HFF-Myc (cell line): ENCODE measurements at regions not wholly inside any gene's neighbourhood (a gene's known extent, or its start where the extent isn't known, plus 50 kb on each side); places are given as distances from the start of the nearest gene placed in this dataset.

Experiments used
- DNase-seq: peaks from one replicate; pipeline ENCODE4 v3.0.0-alpha.2; 2011; ENCODE audit warnings: low read depth; ENCODE audit errors: extremely low read depth
- H3K4me3 ChIP-seq: replicated peaks from 2 replicates; pipeline ENCODE4 v1.5.1; 2011; ENCODE audit warnings: low read depth, mild to moderate bottlenecking, control low read depth, low read length
- CTCF ChIP-seq: IDR thresholded peaks from 2 replicates; pipeline ENCODE4 v1.5.1; 2012; ENCODE audit warnings: mild to moderate bottlenecking, low read depth, low read length, control low read depth; ENCODE audit errors: missing control alignments

- H3K4me3 ChIP-seq = no peak overlapping the region
- no peak for TF ChIP-seq CTCF
- DNase-seq = no peak
Measured at GRCh38 chr3:176412771-176413170, 784.5 kb downstream of the TBL1XR1 start.

GRCh38 chr3:176403531-176403930, 793.8 kb downstream of the TBL1XR1 start:
- no peak for DNase-seq
- no peak for TF ChIP-seq CTCF
- H3K4me3 ChIP-seq = no peak overlapping the region

- TF ChIP-seq CTCF = no peak
- DNase-seq = no peak
- no peak overlapping the region for H3K4me3 ChIP-seq
Measured at GRCh38 chr3:176401211-176401610, 796.1 kb downstream of the TBL1XR1 start.

GRCh38 chr3:176399193-176399592, 798.1 kb downstream of the TBL1XR1 start:
- no peak for DNase-seq
- no peak for TF ChIP-seq CTCF
- no peak overlapping the region for H3K4me3 ChIP-seq

- no peak for TF ChIP-seq CTCF
- H3K4me3 ChIP-seq = no peak overlapping the region
- DNase-seq = no peak
Measured at GRCh38 chr3:176395240-176395639, 802.0 kb downstream of the TBL1XR1 start.

GRCh38 chr3:176378789-176379188, 818.5 kb downstream of the TBL1XR1 start:
- no peak for DNase-seq
- no peak overlapping the region for H3K4me3 ChIP-seq
- TF ChIP-seq CTCF = no peak

GRCh38 chr3:176376531-176376930, 820.8 kb downstream of the TBL1XR1 start:
- DNase-seq = no peak
- no peak overlapping the region for H3K4me3 ChIP-seq
- no peak for TF ChIP-seq CTCF
